OCI-LY7 (cell line): ENCODE measurements at regions not wholly inside any gene's neighbourhood (a gene's known extent, or its start where the extent isn't known, plus 50 kb on each side); places are given as distances from the start of the nearest gene placed in this dataset.
"Not testable (repeated sequence)": the region's sequence is repeated elsewhere in the genome, so short reads cannot be mapped to it uniquely, and the experiment has no call there.

Experiments
- CTCF ChIP-seq: fragments of 200-600 bp; sonication (generic); conservative IDR thresholded peaks from 2 replicates; pipeline ENCODE4 v1.5.1; 2014; ENCODE audit warnings: mild to moderate bottlenecking, antibody characterized with exemption, low read length, moderate library complexity, mixed read lengths
- EZH2phosphoT487 ChIP-seq: fragments of 200-600 bp; sonication (generic); IDR thresholded peaks from 2 replicates; pipeline ENCODE4 v1.6.1; 2018; ENCODE audit warnings: low read depth, borderline replicate concordance, mild to moderate bottlenecking, mixed run types, antibody characterized with exemption, low read length, moderate library complexity, mixed read lengths

- not testable (repeated sequence) for TF ChIP-seq EZH2phosphoT487, CTCF
Measured at GRCh38 chr11:115633977-115634376, 129.8 kb upstream of the CADM1 start.
